ENCODE measurements at regions not wholly inside any gene's neighbourhood (a gene's known extent, or its start where the extent isn't known, plus 50 kb on each side); places are given as distances from the start of the nearest gene placed in this dataset.

DNA sequence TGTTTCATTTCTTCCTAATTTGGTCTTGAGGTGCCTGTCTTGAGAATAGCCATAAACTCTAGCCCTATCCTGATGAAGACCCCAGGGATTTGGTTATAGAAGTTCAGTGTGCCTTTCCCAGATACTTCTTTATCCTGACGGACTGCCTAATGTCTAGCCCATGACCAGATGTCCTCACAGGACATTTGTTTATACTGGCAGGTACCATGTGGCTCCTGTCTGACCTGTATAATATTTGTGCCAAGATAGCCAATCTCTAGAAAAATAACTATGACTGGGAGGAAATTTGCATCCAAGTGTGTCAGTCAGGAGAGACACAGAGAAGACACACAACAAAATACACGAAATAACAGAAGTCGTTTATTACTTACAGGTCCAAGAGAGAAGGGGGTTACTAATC, 69.2 kb upstream of the MIR17HG start:
- Histone ChIP-seq H3K36me3 (ENCODE audit: low read depth, low read length) (no peaks in the 10 kb centered on the region), H3K79me2 (ENCODE audit: low read length) (no peaks in the 10 kb centered on the region), H3K4me1 (ENCODE audit: insufficient read depth, low read length) (no peaks in the 10 kb centered on the region), H2AFZ (ENCODE audit: low read length) (no peak overlapping the region), H3K9me2 (replicated peaks; ENCODE audit: low read length) (no peaks in the 10 kb centered on the region), H3K4me2 (ENCODE audit: low read length) (no peak overlapping the region), H3K9me3 (ENCODE audit: low read length) (no peaks in the 10 kb centered on the region), H3K9ac (ENCODE audit: low read length) (no peak overlapping the region), H3F3A (ENCODE audit: low read length, unreplicated experiment) (no peaks in the 10 kb centered on the region), H3K27me3 (ENCODE audit: low read length) (0 out of 2 replicates have a peak, but pooled peaks cover 4% of the 10 kb centered on the region), H4K20me1 (ENCODE audit: low read length) (no peaks in the 10 kb centered on the region), H3K4me3 (ENCODE audit: low read length) (no peak overlapping the region), H3K27ac (ENCODE audit: low read length) (no peak overlapping the region)
- DNase-seq (no peak), ATAC-seq (no peak)
- POLR2A ChIA-PET (ENCODE audit: unreplicated experiment): no interaction called here
- no TSS peak for BruUV-seq (replicated peaks)
- TF ChIP-seq EZH2 (IDR thresholded peaks at IDR 0.05; ENCODE audit: low read length, unreplicated experiment) (no peak), EZH2phosphoT487 (IDR thresholded peaks at IDR 0.05; ENCODE audit: borderline replicate concordance, low read length) (no peak)
- TF ChIP-seq, protein P1, sequence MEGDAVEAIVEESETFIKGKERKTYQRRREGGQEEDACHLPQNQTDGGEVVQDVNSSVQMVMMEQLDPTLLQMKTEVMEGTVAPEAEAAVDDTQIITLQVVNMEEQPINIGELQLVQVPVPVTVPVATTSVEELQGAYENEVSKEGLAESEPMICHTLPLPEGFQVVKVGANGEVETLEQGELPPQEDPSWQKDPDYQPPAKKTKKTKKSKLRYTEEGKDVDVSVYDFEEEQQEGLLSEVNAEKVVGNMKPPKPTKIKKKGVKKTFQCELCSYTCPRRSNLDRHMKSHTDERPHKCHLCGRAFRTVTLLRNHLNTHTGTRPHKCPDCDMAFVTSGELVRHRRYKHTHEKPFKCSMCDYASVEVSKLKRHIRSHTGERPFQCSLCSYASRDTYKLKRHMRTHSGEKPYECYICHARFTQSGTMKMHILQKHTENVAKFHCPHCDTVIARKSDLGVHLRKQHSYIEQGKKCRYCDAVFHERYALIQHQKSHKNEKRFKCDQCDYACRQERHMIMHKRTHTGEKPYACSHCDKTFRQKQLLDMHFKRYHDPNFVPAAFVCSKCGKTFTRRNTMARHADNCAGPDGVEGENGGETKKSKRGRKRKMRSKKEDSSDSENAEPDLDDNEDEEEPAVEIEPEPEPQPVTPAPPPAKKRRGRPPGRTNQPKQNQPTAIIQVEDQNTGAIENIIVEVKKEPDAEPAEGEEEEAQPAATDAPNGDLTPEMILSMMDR (conservative IDR thresholded peaks at IDR 0.05; ENCODE audit: low read depth, low read length): no peak
- CTCF ChIA-PET: no interaction called here
- intact Hi-C loops (cut with micrococcal nuclease): no loop called here

GRCh38 chr13:91278888-91279287, 68.6 kb upstream of the MIR17HG start:
- Histone ChIP-seq H3K4me1 (ENCODE audit: insufficient read depth, low read length) (no peaks in the 10 kb centered on the region), H3K4me2 (ENCODE audit: low read length) (no peak overlapping the region), H3K27ac (ENCODE audit: low read length) (no peak overlapping the region), H3F3A (ENCODE audit: low read length, unreplicated experiment) (no peaks in the 10 kb centered on the region), H3K9me3 (ENCODE audit: low read length) (no peaks in the 10 kb centered on the region), H4K20me1 (ENCODE audit: low read length) (no peaks in the 10 kb centered on the region), H3K9ac (ENCODE audit: low read length) (no peak overlapping the region), H3K9me2 (replicated peaks; ENCODE audit: low read length) (no peaks in the 10 kb centered on the region), H3K36me3 (ENCODE audit: low read depth, low read length) (no peaks in the 10 kb centered on the region), H3K27me3 (ENCODE audit: low read length) (0 out of 2 replicates have a peak, but pooled peaks cover 4% of the 10 kb centered on the region), H2AFZ (ENCODE audit: low read length) (no peak overlapping the region), H3K4me3 (ENCODE audit: low read length) (no peak overlapping the region), H3K79me2 (ENCODE audit: low read length) (no peaks in the 10 kb centered on the region)
- CTCF ChIA-PET: no interaction called here
- BruUV-seq (replicated peaks): no TSS peak
- POLR2A ChIA-PET (ENCODE audit: unreplicated experiment): no interaction called here
- no peak for TF ChIP-seq EZH2phosphoT487 (IDR thresholded peaks at IDR 0.05; ENCODE audit: borderline replicate concordance, low read length)
- no peak for TF ChIP-seq EZH2 (IDR thresholded peaks at IDR 0.05; ENCODE audit: low read length, unreplicated experiment)
- TF ChIP-seq, protein P1 (conservative IDR thresholded peaks at IDR 0.05; ENCODE audit: low read depth, low read length): no peak
- no peak for ATAC-seq
- intact Hi-C loops (cut with micrococcal nuclease): no loop called here
- no peak for DNase-seq

GRCh38 chr13:91280801-91281200, 66.7 kb upstream of the MIR17HG start:
- H3K9ac ChIP-seq (ENCODE audit: low read length): no peak overlapping the region
- H3K4me3 ChIP-seq (ENCODE audit: low read length): no peak overlapping the region
- no peaks in the 10 kb centered on the region for H3K79me2 ChIP-seq (ENCODE audit: low read length)
- H3K27me3 ChIP-seq (ENCODE audit: low read length): 0 out of 2 replicates have a peak, but pooled peaks cover 4% of the 10 kb centered on the region
- no peak overlapping the region for H2AFZ ChIP-seq (ENCODE audit: low read length)
- DNase-seq (peak; percentile 22), ATAC-seq (no peak)
- no peaks in the 10 kb centered on the region for H3K9me2 ChIP-seq (replicated peaks; ENCODE audit: low read length)
- no TSS peak for BruUV-seq (replicated peaks)
- no peaks in the 10 kb centered on the region for H3K9me3 ChIP-seq (ENCODE audit: low read length)
- no peaks in the 10 kb centered on the region for H4K20me1 ChIP-seq (ENCODE audit: low read length)
- TF ChIP-seq EZH2phosphoT487 (IDR thresholded peaks at IDR 0.05; ENCODE audit: borderline replicate concordance, low read length): no peak
- no peak for TF ChIP-seq EZH2 (IDR thresholded peaks at IDR 0.05; ENCODE audit: low read length, unreplicated experiment)
- TF ChIP-seq, protein P1 (conservative IDR thresholded peaks at IDR 0.05; ENCODE audit: low read depth, low read length): no peak
- H3K27ac ChIP-seq (ENCODE audit: low read length): no peak overlapping the region
- H3K4me2 ChIP-seq (ENCODE audit: low read length): no peak overlapping the region
- CTCF ChIA-PET: no interaction called here
- no peaks in the 10 kb centered on the region for H3K36me3 ChIP-seq (ENCODE audit: low read depth, low read length)
- intact Hi-C loops (cut with micrococcal nuclease): no loop called here
- H3F3A ChIP-seq (ENCODE audit: low read length, unreplicated experiment): no peaks in the 10 kb centered on the region
- no peaks in the 10 kb centered on the region for H3K4me1 ChIP-seq (ENCODE audit: insufficient read depth, low read length)
- POLR2A ChIA-PET (ENCODE audit: unreplicated experiment): no interaction called here
